C4-2B (cell line): ENCODE measurements at regions not wholly inside any gene's neighbourhood (a gene's known extent, or its start where the extent isn't known, plus 50 kb on each side); places are given as distances from the start of the nearest gene placed in this dataset.

Experiments used
- H3K27ac ChIP-seq: fragments of 450-650 bp; 2 replicates; pipeline ENCODE4 v1.5.1; 2017
- ZFX ChIP-seq: fragments of 450-650 bp; IDR thresholded peaks from 2 replicates; pipeline ENCODE4 v1.6.1; 2017
- TF ChIP-seq, protein P1 (sequence below): fragments of 450-650 bp; conservative IDR thresholded peaks from 2 replicates; pipeline ENCODE4 v1.5.1; 2017; ENCODE audit warnings: mild to moderate bottlenecking

GRCh38 chr15:77710206-77710605, 77.5 kb upstream of the LINGO1 start:
- no peak overlapping the region for H3K27ac ChIP-seq
- no peak for TF ChIP-seq ZFX
- TF ChIP-seq, protein P1, sequence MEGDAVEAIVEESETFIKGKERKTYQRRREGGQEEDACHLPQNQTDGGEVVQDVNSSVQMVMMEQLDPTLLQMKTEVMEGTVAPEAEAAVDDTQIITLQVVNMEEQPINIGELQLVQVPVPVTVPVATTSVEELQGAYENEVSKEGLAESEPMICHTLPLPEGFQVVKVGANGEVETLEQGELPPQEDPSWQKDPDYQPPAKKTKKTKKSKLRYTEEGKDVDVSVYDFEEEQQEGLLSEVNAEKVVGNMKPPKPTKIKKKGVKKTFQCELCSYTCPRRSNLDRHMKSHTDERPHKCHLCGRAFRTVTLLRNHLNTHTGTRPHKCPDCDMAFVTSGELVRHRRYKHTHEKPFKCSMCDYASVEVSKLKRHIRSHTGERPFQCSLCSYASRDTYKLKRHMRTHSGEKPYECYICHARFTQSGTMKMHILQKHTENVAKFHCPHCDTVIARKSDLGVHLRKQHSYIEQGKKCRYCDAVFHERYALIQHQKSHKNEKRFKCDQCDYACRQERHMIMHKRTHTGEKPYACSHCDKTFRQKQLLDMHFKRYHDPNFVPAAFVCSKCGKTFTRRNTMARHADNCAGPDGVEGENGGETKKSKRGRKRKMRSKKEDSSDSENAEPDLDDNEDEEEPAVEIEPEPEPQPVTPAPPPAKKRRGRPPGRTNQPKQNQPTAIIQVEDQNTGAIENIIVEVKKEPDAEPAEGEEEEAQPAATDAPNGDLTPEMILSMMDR, result no peak

DNA sequence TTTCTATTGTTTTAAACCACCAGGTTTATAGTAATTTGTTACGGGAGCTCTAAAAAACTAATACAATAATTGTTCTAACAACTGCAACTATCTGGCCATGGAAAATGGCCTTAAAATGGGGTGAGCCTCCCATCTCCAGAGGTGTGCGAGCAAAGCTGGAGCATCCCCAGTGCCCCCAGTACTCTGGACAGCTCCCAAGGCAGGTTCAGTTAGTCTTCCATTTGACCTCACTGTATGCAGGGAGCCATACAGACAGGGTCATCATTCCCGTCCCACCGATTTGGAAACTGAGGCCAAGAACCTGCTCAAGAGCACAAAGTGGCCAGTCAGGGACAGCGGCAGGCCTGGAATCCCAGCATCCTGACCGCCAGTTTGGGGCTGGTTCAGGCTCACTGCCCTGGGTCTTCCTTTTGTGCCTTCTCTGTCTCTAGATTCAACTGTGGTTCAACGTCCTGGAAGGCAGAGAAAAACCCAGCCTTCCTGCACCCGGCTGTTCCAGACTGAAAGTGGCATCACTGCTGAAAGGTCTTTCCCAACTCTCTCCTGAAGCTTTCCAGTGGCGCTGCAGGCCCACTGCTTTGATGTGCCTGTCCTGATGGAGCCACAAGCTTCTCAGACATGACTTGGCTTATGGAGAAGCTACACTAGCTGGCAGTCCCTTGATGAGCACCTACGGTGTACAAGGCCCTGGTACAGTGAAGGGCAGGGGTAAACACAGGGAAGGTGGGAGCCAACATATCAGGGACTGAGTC, 76.6 kb upstream of the LINGO1 start:
- TF ChIP-seq, protein P1, result no peak

DNA sequence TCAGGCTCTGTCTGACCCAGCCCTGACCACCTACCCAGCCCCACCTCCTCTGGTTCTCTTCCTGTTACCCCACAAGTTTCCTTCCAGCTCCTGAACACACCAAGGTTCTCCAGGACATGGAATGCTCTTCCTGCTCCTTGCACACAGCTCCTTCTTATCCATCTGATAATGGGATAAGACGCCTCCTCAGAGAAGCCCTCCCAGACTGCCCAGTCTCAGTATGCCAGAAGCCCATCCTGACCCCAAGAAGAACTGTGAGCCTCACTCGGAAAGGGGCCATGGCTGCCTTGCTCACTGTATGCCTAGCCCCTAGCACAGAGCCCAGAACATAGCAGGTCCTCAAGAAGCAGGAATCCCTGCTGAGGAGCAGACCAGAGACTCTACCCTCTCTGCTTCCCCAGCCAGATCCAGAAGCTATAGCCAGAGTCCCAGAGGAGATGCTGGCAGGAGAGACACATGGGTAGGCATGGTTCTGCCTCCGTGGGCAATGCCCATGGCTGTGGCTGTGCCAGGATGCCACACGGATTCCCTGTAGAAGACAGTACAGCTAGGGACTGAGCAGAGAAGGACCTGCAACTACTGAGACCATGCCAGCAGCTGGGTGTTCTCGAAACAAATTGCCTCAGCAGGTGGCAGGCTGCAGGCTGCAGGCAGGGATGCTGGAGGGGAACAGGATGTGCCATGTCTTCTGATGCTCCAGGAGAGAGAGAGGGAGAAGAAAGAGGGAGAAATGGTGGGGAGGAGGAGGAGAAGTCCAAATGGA, 74.0 kb upstream of the LINGO1 start:
- no peak for TF ChIP-seq ZFX
- TF ChIP-seq, protein P1, result no peak
- no peak overlapping the region for H3K27ac ChIP-seq

More for the DNA sequence above, 76.6 kb upstream of the LINGO1 start:
- no peak overlapping the region for H3K27ac ChIP-seq

- H3K27ac ChIP-seq, result no peak overlapping the region
- no peak for TF ChIP-seq ZFX
- TF ChIP-seq, protein P1, result no peak
Observed at GRCh38 chr15:77702211-77702957, 69.7 kb upstream of the LINGO1 start.

DNA sequence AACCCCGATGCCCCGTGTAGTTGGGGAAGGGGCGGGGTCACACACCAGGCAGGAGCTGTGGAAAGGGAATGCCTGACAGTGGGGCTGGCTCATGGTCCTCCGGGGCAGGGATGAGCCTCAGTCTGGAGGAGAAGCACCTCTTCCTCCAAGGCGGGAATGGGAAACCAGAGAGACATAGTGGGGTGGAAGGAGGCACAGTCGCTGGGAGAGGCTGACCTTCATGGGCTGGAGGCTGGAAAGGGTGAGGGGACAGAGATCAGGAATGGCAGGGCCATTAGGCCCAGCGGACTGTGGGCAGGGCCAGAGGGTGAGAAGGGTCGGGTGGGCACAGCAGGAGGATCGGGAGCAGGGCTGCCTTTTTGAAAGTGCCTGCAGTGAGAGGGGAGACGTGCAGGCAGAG, 65.8 kb upstream of the LINGO1 start:
- TF ChIP-seq, protein P1, result no peak
- TF ChIP-seq ZFX, result no peak
- no peak overlapping the region for H3K27ac ChIP-seq

GRCh38 chr15:77697893-77698292, 65.2 kb upstream of the LINGO1 start:
- TF ChIP-seq, protein P1, result no peak
- no peak for TF ChIP-seq ZFX
- no peak overlapping the region for H3K27ac ChIP-seq

- no peak for TF ChIP-seq ZFX
- H3K27ac ChIP-seq, result no peak overlapping the region
Observed at GRCh38 chr15:77696871-77697270, 64.2 kb upstream of the LINGO1 start.
